Lung (tissue), 11 donors: ENCODE measurements at regions not wholly inside any gene's neighbourhood (a gene's known extent, or its start where the extent isn't known, plus 50 kb on each side); places are given as distances from the start of the nearest gene placed in this dataset.

ENCODE experiments used
- ATAC-seq: fragments of 200-7000 bp; cut with Tn5 transposase; one replicate; pipeline ENCODE4 v1.9.1; 2020; ENCODE audit warnings: moderate number of reproducible peaks; ENCODE audit not compliant: insufficient read depth, low FRiP score
- DNase-seq, 3 donors: peaks; one replicate each; pipeline ENCODE4 v3.0.0-alpha.2; 2013 to 2017
- H3K27ac ChIP-seq, 2 donors: one replicate each; pipeline ENCODE4 v1.5.1; 2013; ENCODE audit warnings: mild to moderate bottlenecking in 2 of 2, moderate library complexity in 2 of 2, control low read depth in 1 of 2, inconsistent platforms in 1 of 2, low read depth in 1 of 2, low read length in 1 of 2
- H3K27me3 ChIP-seq, 3 donors: one replicate each; pipeline ENCODE4 v1.5.1; 2013; ENCODE audit warnings: low read length in 2 of 3; ENCODE audit not compliant: control insufficient read depth in 3 of 3, insufficient read depth in 3 of 3
- H3K36me3 ChIP-seq, 4 donors: one replicate each; pipeline ENCODE4 v1.5.1; 2013; ENCODE audit warnings: low read length in 4 of 4, mild to moderate bottlenecking in 1 of 4, moderate library complexity in 1 of 4; ENCODE audit not compliant: control insufficient read depth in 4 of 4, insufficient read depth in 4 of 4
- H3K4me1 ChIP-seq, 5 donors: one replicate each; pipeline ENCODE4 v1.5.1; 2013; ENCODE audit warnings: low read length in 5 of 5, mild to moderate bottlenecking in 2 of 5, moderate library complexity in 1 of 5; ENCODE audit not compliant: control insufficient read depth in 5 of 5, insufficient read depth in 5 of 5
- H3K4me3 ChIP-seq: one replicate; pipeline ENCODE4 v1.5.1; 2013; ENCODE audit warnings: mild to moderate bottlenecking, control low read depth, moderate library complexity
- H3K9ac ChIP-seq, 2 donors: one replicate each; pipeline ENCODE4 v1.5.1; 2013; ENCODE audit warnings: low read length in 2 of 2, control low read depth in 1 of 2; ENCODE audit not compliant: insufficient read depth in 1 of 2
- H3K9me3 ChIP-seq, 4 donors: one replicate each; pipeline ENCODE4 v1.5.1; 2013; ENCODE audit warnings: low read length in 3 of 4, mild to moderate bottlenecking in 1 of 4, moderate library complexity in 1 of 4; ENCODE audit not compliant: control insufficient read depth in 4 of 4, insufficient read depth in 3 of 4
- WGBS, 2 donors: extraction: QIAGEN DNeasy Blood & Tissue Kit; methylation state at CpG; one replicate each; pipeline ENCODE4 v1.1.7; 2013; 5-methylcytosine and 5-hydroxymethylcytosine counted together
- TF ChIP-seq, protein P1 (sequence below): IDR thresholded peaks from 2 replicates; pipeline ENCODE4 v1.5.1; 2012; ENCODE audit warnings: mild to moderate bottlenecking; ENCODE audit errors: control extremely low read depth, extremely low read depth
- donor health status: control.
- donor health status: control.
- donor health status: Bipolar disorder and iron deficiency.
- donor health status: healthy.
- donor health status: DM: yes; HTN: yes; CAD: no.

GRCh38 chr10:80739328-80739727 lies 201.6 kb downstream of the SH2D4B start:
- Histone ChIP-seq H3K9ac (no peak overlapping the region), H3K9me3 (peaks cover 0 to 2% (median 0%) of the 10 kb centered on the region in 4 donors), H3K4me3 (no peak overlapping the region), H3K27ac (no peak overlapping the region), H3K36me3 (no peaks in the 10 kb centered on the region), H3K27me3 (no peaks in the 10 kb centered on the region), H3K4me1 (no peaks in the 10 kb centered on the region)
- ATAC-seq (no peak), DNase-seq (no peak)
- TF ChIP-seq, protein P1, sequence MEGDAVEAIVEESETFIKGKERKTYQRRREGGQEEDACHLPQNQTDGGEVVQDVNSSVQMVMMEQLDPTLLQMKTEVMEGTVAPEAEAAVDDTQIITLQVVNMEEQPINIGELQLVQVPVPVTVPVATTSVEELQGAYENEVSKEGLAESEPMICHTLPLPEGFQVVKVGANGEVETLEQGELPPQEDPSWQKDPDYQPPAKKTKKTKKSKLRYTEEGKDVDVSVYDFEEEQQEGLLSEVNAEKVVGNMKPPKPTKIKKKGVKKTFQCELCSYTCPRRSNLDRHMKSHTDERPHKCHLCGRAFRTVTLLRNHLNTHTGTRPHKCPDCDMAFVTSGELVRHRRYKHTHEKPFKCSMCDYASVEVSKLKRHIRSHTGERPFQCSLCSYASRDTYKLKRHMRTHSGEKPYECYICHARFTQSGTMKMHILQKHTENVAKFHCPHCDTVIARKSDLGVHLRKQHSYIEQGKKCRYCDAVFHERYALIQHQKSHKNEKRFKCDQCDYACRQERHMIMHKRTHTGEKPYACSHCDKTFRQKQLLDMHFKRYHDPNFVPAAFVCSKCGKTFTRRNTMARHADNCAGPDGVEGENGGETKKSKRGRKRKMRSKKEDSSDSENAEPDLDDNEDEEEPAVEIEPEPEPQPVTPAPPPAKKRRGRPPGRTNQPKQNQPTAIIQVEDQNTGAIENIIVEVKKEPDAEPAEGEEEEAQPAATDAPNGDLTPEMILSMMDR, result no peak
- 92 to 96% methylated on average over 6 of the region's 6 CpGs for WGBS, 2 donors

GRCh38 chr10:80739963-80740715 lies 202.4 kb downstream of the SH2D4B start:
- Histone ChIP-seq H3K27me3 (no peaks in the 10 kb centered on the region), H3K4me3 (no peak overlapping the region), H3K9ac (no peak overlapping the region), H3K36me3 (no peaks in the 10 kb centered on the region), H3K27ac (no peak overlapping the region), H3K4me1 (no peaks in the 10 kb centered on the region), H3K9me3 (peaks cover 0 to 2% (median 0%) of the 10 kb centered on the region in 4 donors)
- ATAC-seq, result no peak
- DNase-seq, result no peak
- TF ChIP-seq, protein P1, result no peak
- 78 to 86% methylated on average over 18 of the region's 18 CpGs for WGBS, 2 donors

- no peak overlapping the region for H3K4me3 ChIP-seq
- H3K9ac ChIP-seq, result no peak overlapping the region
- no peaks in the 10 kb centered on the region for H3K36me3 ChIP-seq
- TF ChIP-seq, protein P1, result no peak
- H3K9me3 ChIP-seq, result peaks cover 0 to 4% (median 0%) of the 10 kb centered on the region in 4 donors
- 91 to 92% methylated on average over 2 of the region's 2 CpGs for WGBS, 2 donors
- H3K27me3 ChIP-seq, result no peaks in the 10 kb centered on the region
- no peaks in the 10 kb centered on the region for H3K4me1 ChIP-seq
- no peak overlapping the region for H3K27ac ChIP-seq
- ATAC-seq (no peak), DNase-seq (no peak)
These were observed 203.6 kb downstream of the SH2D4B start for GRCh38 chr10:80741278-80741677.
